ENCODE measurements at regions not wholly inside any gene's neighbourhood (a gene's known extent, or its start where the extent isn't known, plus 50 kb on each side); places are given as distances from the start of the nearest gene placed in this dataset.
A peak's percentile ranks its signal among the peaks of the same experiment; 100 is the strongest.

- FAIRE-seq (peak; percentile 89), DNase-seq (ENCODE audit: insufficient read length, low spot score) (peak; percentile 36)
- TF ChIP-seq SPI1 (IDR thresholded peaks at IDR 0.05; ENCODE audit: low read depth, low read length) = peak; percentile 96
- TF ChIP-seq PAX5 (IDR thresholded peaks at IDR 0.05; ENCODE audit: insufficient read depth, low read length, severe bottlenecking) = peak; percentile 52
- TF ChIP-seq POLR2A (IDR thresholded peaks at IDR 0.05; ENCODE audit: low read depth, low read length) = 0 out of 2 replicates have a peak, but pooled peaks have one; percentile 20
- TF ChIP-seq POU2F2 (IDR thresholded peaks at IDR 0.05; ENCODE audit: low read depth, low read length) = peak; percentile 90
- TF ChIP-seq TAF1 (IDR thresholded peaks at IDR 0.05; ENCODE audit: low read depth, low read length) = no peak
- TF ChIP-seq POLR2AphosphoS5 (IDR thresholded peaks at IDR 0.05; ENCODE audit: low read depth, low read length) = no peak
Measured at GRCh38 chr14:65228436-65228835, 126.1 kb upstream of the MAX start.

- no peak for TF ChIP-seq PAX5 (IDR thresholded peaks at IDR 0.05; ENCODE audit: insufficient read depth, low read length, severe bottlenecking)
- no peak for TF ChIP-seq POU2F2 (IDR thresholded peaks at IDR 0.05; ENCODE audit: low read depth, low read length)
- no peak for TF ChIP-seq TAF1 (IDR thresholded peaks at IDR 0.05; ENCODE audit: low read depth, low read length)
- DNase-seq (ENCODE audit: insufficient read length, low spot score) (no peak), FAIRE-seq (no peak)
Measured at GRCh38 chr14:65228956-65229747, 126.8 kb upstream of the MAX start.

- FAIRE-seq = peak; percentile 64
- TF ChIP-seq POLR2A (IDR thresholded peaks at IDR 0.05; ENCODE audit: low read depth, low read length) (0 out of 2 replicates have a peak, but pooled peaks have one; percentile 40), TAF1 (IDR thresholded peaks at IDR 0.05; ENCODE audit: low read depth, low read length) (0 out of 2 replicates have a peak, but pooled peaks have one; percentile 34), PAX5 (IDR thresholded peaks at IDR 0.05; ENCODE audit: insufficient read depth, low read length, severe bottlenecking) (no peak), POU2F2 (IDR thresholded peaks at IDR 0.05; ENCODE audit: low read depth, low read length) (peak; percentile 58; the same call in 1 of the 2 replicates)
- peak; percentile 25 for DNase-seq (ENCODE audit: insufficient read length, low spot score)
Measured at GRCh38 chr14:65229748-65230728, 127.7 kb upstream of the MAX start.

- DNase-seq (ENCODE audit: insufficient read length, low spot score) (no peak), FAIRE-seq (no peak)
- TF ChIP-seq PAX5 (IDR thresholded peaks at IDR 0.05; ENCODE audit: insufficient read depth, low read length, severe bottlenecking) (no peak), TAF1 (IDR thresholded peaks at IDR 0.05; ENCODE audit: low read depth, low read length) (no peak), SPI1 (IDR thresholded peaks at IDR 0.05; ENCODE audit: low read depth, low read length) (peak; percentile 55), POLR2A (IDR thresholded peaks at IDR 0.05; ENCODE audit: low read depth, low read length) (no peak), POU2F2 (IDR thresholded peaks at IDR 0.05; ENCODE audit: low read depth, low read length) (no peak), POLR2AphosphoS5 (IDR thresholded peaks at IDR 0.05; ENCODE audit: low read depth, low read length) (no peak)
Measured at GRCh38 chr14:65231286-65231980, 129.1 kb upstream of the MAX start.

- no peak for FAIRE-seq
- no peak for DNase-seq (ENCODE audit: insufficient read length, low spot score)
- TF ChIP-seq POLR2A (IDR thresholded peaks at IDR 0.05; ENCODE audit: low read depth, low read length) = no peak
- no peak for TF ChIP-seq POLR2AphosphoS5 (IDR thresholded peaks at IDR 0.05; ENCODE audit: low read depth, low read length)
- no peak for TF ChIP-seq POU2F2 (IDR thresholded peaks at IDR 0.05; ENCODE audit: low read depth, low read length)
- TF ChIP-seq SPI1 (IDR thresholded peaks at IDR 0.05; ENCODE audit: low read depth, low read length) = no peak
- TF ChIP-seq TAF1 (IDR thresholded peaks at IDR 0.05; ENCODE audit: low read depth, low read length) = no peak
- TF ChIP-seq PAX5 (IDR thresholded peaks at IDR 0.05; ENCODE audit: insufficient read depth, low read length, severe bottlenecking) = no peak
Measured at GRCh38 chr14:65234752-65235361, 132.5 kb upstream of the MAX start.

GRCh38 chr14:65237023-65237814 lies 134.9 kb upstream of the MAX start:
- TF ChIP-seq POU2F2 (IDR thresholded peaks at IDR 0.05; ENCODE audit: low read depth, low read length) (no peak), POLR2A (IDR thresholded peaks at IDR 0.05; ENCODE audit: low read depth, low read length) (no peak), TAF1 (IDR thresholded peaks at IDR 0.05; ENCODE audit: low read depth, low read length) (no peak), PAX5 (IDR thresholded peaks at IDR 0.05; ENCODE audit: insufficient read depth, low read length, severe bottlenecking) (no peak), SPI1 (IDR thresholded peaks at IDR 0.05; ENCODE audit: low read depth, low read length) (no peak), POLR2AphosphoS5 (IDR thresholded peaks at IDR 0.05; ENCODE audit: low read depth, low read length) (no peak)
- FAIRE-seq = no peak
- no peak for DNase-seq (ENCODE audit: insufficient read length, low spot score)

GRCh38 chr14:65237941-65238340 lies 135.6 kb upstream of the MAX start:
- TF ChIP-seq SPI1 (IDR thresholded peaks at IDR 0.05; ENCODE audit: low read depth, low read length) (no peak), TAF1 (IDR thresholded peaks at IDR 0.05; ENCODE audit: low read depth, low read length) (no peak), POLR2A (IDR thresholded peaks at IDR 0.05; ENCODE audit: low read depth, low read length) (no peak), PAX5 (IDR thresholded peaks at IDR 0.05; ENCODE audit: insufficient read depth, low read length, severe bottlenecking) (no peak), POU2F2 (IDR thresholded peaks at IDR 0.05; ENCODE audit: low read depth, low read length) (no peak), POLR2AphosphoS5 (IDR thresholded peaks at IDR 0.05; ENCODE audit: low read depth, low read length) (no peak)
- FAIRE-seq (no peak), DNase-seq (ENCODE audit: insufficient read length, low spot score) (no peak)

- no peak for TF ChIP-seq TAF1 (IDR thresholded peaks at IDR 0.05; ENCODE audit: low read depth, low read length)
- no peak for TF ChIP-seq SPI1 (IDR thresholded peaks at IDR 0.05; ENCODE audit: low read depth, low read length)
- no peak for TF ChIP-seq POU2F2 (IDR thresholded peaks at IDR 0.05; ENCODE audit: low read depth, low read length)
- TF ChIP-seq POLR2AphosphoS5 (IDR thresholded peaks at IDR 0.05; ENCODE audit: low read depth, low read length) = no peak
- TF ChIP-seq PAX5 (IDR thresholded peaks at IDR 0.05; ENCODE audit: insufficient read depth, low read length, severe bottlenecking) = no peak
- DNase-seq (ENCODE audit: insufficient read length, low spot score) (no peak), FAIRE-seq (no peak)
Measured at GRCh38 chr14:65238456-65238855, 136.1 kb upstream of the MAX start.

Measured in GM12891 (cell line).